ENCODE measurements at regions not wholly inside any gene's neighbourhood (a gene's known extent, or its start where the extent isn't known, plus 50 kb on each side); places are given as distances from the start of the nearest gene placed in this dataset.

DNA sequence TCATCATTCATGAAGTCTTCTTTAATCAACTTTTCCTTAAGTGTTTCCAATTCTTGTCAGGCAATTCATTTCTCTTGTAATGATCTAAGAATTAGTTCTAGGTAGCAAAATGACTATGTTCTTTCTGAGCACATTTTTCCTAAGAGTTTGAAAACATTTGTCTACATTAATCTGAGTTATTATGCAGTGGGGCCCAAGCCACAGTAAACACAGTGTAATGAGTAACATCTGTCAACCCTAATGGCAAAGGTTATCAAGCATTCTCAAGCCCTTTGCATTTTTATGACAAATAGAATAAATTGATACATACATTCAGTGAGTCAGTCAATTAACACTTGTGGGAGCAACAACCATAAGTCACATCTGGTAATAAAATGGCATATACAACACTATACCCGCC, 106.7 kb upstream of the ZC3H12C start:
- H3K4me3 ChIP-seq (ENCODE audit: low read depth, low read length), result no peak overlapping the region
- TF ChIP-seq, protein P1, sequence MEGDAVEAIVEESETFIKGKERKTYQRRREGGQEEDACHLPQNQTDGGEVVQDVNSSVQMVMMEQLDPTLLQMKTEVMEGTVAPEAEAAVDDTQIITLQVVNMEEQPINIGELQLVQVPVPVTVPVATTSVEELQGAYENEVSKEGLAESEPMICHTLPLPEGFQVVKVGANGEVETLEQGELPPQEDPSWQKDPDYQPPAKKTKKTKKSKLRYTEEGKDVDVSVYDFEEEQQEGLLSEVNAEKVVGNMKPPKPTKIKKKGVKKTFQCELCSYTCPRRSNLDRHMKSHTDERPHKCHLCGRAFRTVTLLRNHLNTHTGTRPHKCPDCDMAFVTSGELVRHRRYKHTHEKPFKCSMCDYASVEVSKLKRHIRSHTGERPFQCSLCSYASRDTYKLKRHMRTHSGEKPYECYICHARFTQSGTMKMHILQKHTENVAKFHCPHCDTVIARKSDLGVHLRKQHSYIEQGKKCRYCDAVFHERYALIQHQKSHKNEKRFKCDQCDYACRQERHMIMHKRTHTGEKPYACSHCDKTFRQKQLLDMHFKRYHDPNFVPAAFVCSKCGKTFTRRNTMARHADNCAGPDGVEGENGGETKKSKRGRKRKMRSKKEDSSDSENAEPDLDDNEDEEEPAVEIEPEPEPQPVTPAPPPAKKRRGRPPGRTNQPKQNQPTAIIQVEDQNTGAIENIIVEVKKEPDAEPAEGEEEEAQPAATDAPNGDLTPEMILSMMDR (IDR thresholded peaks at IDR 0.05; ENCODE audit: low read depth, low read length), result no peak
- H3K9me3 ChIP-seq (ENCODE audit: control insufficient read depth, insufficient read depth, low read length), result no peaks in the 10 kb centered on the region
- H3K27me3 ChIP-seq (ENCODE audit: control insufficient read depth, insufficient read depth, low read length), result no peaks in the 10 kb centered on the region
- H3K27ac ChIP-seq (ENCODE audit: low read depth, low read length), result no peak overlapping the region
- POLR2A ChIA-PET, result no interaction called here
- no peak for DNase-seq (ENCODE audit: low read depth, low spot score)
- CTCF ChIA-PET, result no interaction called here

- no peak for DNase-seq (ENCODE audit: low read depth, low spot score)
- no peak overlapping the region for H3K4me3 ChIP-seq (ENCODE audit: low read depth, low read length)
- POLR2A ChIA-PET, result no interaction called here
- H3K27ac ChIP-seq (ENCODE audit: low read depth, low read length), result no peak overlapping the region
- CTCF ChIA-PET, result interaction anchor here (0.7 kb wide), 1 partner anchor 44 kb away, joined by 8 read pairs; no protein-coding TSS in a partner anchor
- H3K9me3 ChIP-seq (ENCODE audit: control insufficient read depth, insufficient read depth, low read length), result no peaks in the 10 kb centered on the region
- H3K27me3 ChIP-seq (ENCODE audit: control insufficient read depth, insufficient read depth, low read length), result no peaks in the 10 kb centered on the region
- TF ChIP-seq, protein P1 (IDR thresholded peaks at IDR 0.05; ENCODE audit: low read depth, low read length), result no peak
Measured at GRCh38 chr11:109991835-109992234, 101.4 kb upstream of the ZC3H12C start.

DNA sequence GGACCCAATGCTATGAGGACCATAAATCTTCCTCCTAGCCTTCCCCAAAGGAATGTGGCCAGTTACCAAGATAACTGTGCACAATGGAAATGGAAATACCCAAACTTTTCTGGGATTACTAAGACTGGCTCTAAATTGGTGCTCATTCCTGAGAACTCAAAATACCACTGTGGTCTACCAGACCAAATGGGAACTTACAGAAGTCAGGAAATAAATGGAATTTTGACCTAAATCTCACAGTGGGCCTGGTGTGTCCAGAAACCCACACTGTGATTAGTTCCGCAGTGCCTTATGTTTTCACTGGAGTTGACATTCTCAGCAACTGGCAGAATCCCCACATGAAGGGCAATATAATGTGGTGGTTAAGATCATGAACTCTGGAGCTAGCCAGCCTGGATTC, 99.4 kb upstream of the ZC3H12C start:
- TF ChIP-seq, protein P1 (IDR thresholded peaks at IDR 0.05; ENCODE audit: low read depth, low read length), result no peak
- Histone ChIP-seq H3K27ac (ENCODE audit: low read depth, low read length) (no peak overlapping the region), H3K4me3 (ENCODE audit: low read depth, low read length) (no peak overlapping the region), H3K9me3 (ENCODE audit: control insufficient read depth, insufficient read depth, low read length) (no peaks in the 10 kb centered on the region), H3K27me3 (ENCODE audit: control insufficient read depth, insufficient read depth, low read length) (no peaks in the 10 kb centered on the region)
- no peak for DNase-seq (ENCODE audit: low read depth, low spot score)
- POLR2A ChIA-PET, result no interaction called here
- CTCF ChIA-PET, result no interaction called here

DNA sequence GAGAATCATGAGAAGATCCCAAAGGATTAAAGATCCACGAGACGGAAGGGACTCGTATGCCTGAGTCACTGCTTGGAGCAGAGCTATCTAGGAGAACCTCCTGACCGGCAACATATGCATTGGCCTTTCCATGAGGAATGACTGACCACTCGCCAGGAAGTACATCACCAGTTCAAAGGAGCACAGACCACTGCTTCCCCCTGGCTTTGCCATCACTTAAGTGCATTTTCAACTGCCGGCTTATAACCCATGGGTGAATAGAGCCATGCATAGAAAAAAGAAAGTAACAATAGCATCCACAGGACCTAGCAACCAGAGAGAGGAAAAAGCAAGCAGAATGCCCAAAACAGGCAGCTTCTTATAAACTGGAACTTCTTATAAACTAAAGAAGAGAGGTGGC, 98.3 kb upstream of the ZC3H12C start:
- no peaks in the 10 kb centered on the region for H3K27me3 ChIP-seq (ENCODE audit: control insufficient read depth, insufficient read depth, low read length)
- CTCF ChIA-PET, result no interaction called here
- no peaks in the 10 kb centered on the region for H3K9me3 ChIP-seq (ENCODE audit: control insufficient read depth, insufficient read depth, low read length)
- DNase-seq (ENCODE audit: low read depth, low spot score), result no peak
- TF ChIP-seq, protein P1 (IDR thresholded peaks at IDR 0.05; ENCODE audit: low read depth, low read length), result no peak
- no peak overlapping the region for H3K4me3 ChIP-seq (ENCODE audit: low read depth, low read length)
- H3K27ac ChIP-seq (ENCODE audit: low read depth, low read length), result no peak overlapping the region
- POLR2A ChIA-PET, result interaction anchor here (0.6 kb wide), 1 partner anchor 1776 kb away, joined by 4 read pairs; no protein-coding TSS in a partner anchor

- no peak for DNase-seq (ENCODE audit: low read depth, low spot score)
- ChIA-PET CTCF (no interaction called here), POLR2A (no interaction called here)
- H3K9me3 ChIP-seq (ENCODE audit: control insufficient read depth, insufficient read depth, low read length), result no peaks in the 10 kb centered on the region
- no peak overlapping the region for H3K27ac ChIP-seq (ENCODE audit: low read depth, low read length)
- no peaks in the 10 kb centered on the region for H3K27me3 ChIP-seq (ENCODE audit: control insufficient read depth, insufficient read depth, low read length)
- TF ChIP-seq, protein P1 (IDR thresholded peaks at IDR 0.05; ENCODE audit: low read depth, low read length), result no peak
- no peak overlapping the region for H3K4me3 ChIP-seq (ENCODE audit: low read depth, low read length)
Measured at GRCh38 chr11:109996060-109996459, 97.1 kb upstream of the ZC3H12C start.
